ENCODE measurements at regions not wholly inside any gene's neighbourhood (a gene's known extent, or its start where the extent isn't known, plus 50 kb on each side); places are given as distances from the start of the nearest gene placed in this dataset.

- Histone ChIP-seq H3K4me1 (ENCODE audit: insufficient read depth, low read length, poor library complexity, severe bottlenecking) (no peaks in the 10 kb centered on the region), H3K9me3 (ENCODE audit: insufficient read depth, low read depth, low read length) (peaks cover 13% of the 10 kb centered on the region; the same call in 1 of the 2 replicates), H3K9ac (ENCODE audit: low read depth, low read length, poor library complexity, severe bottlenecking) (no peak overlapping the region), H3K27me3 (ENCODE audit: insufficient read depth, low read length, poor library complexity, severe bottlenecking) (no peaks in the 10 kb centered on the region), H3K4me3 (ENCODE audit: low read length, poor library complexity, severe bottlenecking) (no peak overlapping the region), H3K36me3 (ENCODE audit: insufficient read depth, low read length) (no peaks in the 10 kb centered on the region), H3K79me2 (ENCODE audit: insufficient read depth, low read length) (no peaks in the 10 kb centered on the region), H3F3A (ENCODE audit: low read depth) (no peaks in the 10 kb centered on the region), H2AFZ (ENCODE audit: low read length) (no peak overlapping the region), H3K4me2 (ENCODE audit: low read depth, low read length, poor library complexity, severe bottlenecking) (no peak overlapping the region), H4K20me1 (ENCODE audit: insufficient read depth, low read length, poor library complexity, severe bottlenecking) (no peaks in the 10 kb centered on the region), H3K9me2 (replicated peaks; ENCODE audit: low read depth, low read length) (no peaks in the 10 kb centered on the region)
- TF ChIP-seq, protein P1, sequence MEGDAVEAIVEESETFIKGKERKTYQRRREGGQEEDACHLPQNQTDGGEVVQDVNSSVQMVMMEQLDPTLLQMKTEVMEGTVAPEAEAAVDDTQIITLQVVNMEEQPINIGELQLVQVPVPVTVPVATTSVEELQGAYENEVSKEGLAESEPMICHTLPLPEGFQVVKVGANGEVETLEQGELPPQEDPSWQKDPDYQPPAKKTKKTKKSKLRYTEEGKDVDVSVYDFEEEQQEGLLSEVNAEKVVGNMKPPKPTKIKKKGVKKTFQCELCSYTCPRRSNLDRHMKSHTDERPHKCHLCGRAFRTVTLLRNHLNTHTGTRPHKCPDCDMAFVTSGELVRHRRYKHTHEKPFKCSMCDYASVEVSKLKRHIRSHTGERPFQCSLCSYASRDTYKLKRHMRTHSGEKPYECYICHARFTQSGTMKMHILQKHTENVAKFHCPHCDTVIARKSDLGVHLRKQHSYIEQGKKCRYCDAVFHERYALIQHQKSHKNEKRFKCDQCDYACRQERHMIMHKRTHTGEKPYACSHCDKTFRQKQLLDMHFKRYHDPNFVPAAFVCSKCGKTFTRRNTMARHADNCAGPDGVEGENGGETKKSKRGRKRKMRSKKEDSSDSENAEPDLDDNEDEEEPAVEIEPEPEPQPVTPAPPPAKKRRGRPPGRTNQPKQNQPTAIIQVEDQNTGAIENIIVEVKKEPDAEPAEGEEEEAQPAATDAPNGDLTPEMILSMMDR (conservative IDR thresholded peaks at IDR 0.05; ENCODE audit: low read length) = no peak
- TF ChIP-seq EZH2phosphoT487 (IDR thresholded peaks at IDR 0.05; ENCODE audit: borderline replicate concordance) = no peak
Measured at GRCh38 chr13:111575719-111576118, 255.3 kb downstream of the TEX29 start.

GRCh38 chr13:111577208-111577828 lies 256.9 kb downstream of the TEX29 start:
- no peaks in the 10 kb centered on the region for H3K27me3 ChIP-seq (ENCODE audit: insufficient read depth, low read length, poor library complexity, severe bottlenecking)

DNA sequence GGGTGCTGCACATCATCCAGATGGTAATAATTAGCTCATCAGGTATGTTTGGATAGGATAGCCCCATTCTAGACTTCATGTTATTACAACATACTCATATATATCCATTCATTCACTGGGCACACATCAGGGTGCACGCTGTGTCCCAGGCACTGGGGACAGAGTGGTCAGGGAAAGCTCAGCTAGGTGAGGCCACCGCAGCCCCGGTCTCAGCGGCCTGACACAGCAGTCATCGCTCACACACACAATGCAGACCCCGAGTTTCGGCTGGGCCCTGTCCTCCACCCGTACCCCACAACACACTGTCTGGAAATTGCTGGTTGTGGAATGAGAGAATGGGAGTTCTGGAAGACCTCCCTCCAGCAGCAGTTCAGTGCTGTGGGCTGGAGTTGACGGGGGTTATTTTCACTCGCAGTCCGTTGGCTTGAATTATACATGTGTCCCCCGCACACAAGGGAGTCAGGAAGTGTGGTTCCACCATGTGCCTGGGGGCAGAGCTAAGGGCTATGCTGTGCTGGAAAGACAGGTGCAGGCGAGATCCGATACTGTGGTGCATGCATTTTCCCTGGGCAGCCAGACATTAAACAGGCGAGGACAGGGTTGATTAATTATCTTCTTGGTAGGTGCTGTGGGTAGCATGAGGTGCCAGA lies 257.6 kb downstream of the TEX29 start:
- no peak for TF ChIP-seq EZH2phosphoT487 (IDR thresholded peaks at IDR 0.05; ENCODE audit: borderline replicate concordance)
- TF ChIP-seq, protein P1 (conservative IDR thresholded peaks at IDR 0.05; ENCODE audit: low read length) = no peak
- Histone ChIP-seq H3K36me3 (ENCODE audit: insufficient read depth, low read length) (no peaks in the 10 kb centered on the region), H3K9me3 (ENCODE audit: insufficient read depth, low read depth, low read length) (peaks cover 13% of the 10 kb centered on the region; the same call in 1 of the 2 replicates), H3K4me3 (ENCODE audit: low read length, poor library complexity, severe bottlenecking) (no peak overlapping the region), H3K79me2 (ENCODE audit: insufficient read depth, low read length) (no peaks in the 10 kb centered on the region), H4K20me1 (ENCODE audit: insufficient read depth, low read length, poor library complexity, severe bottlenecking) (no peaks in the 10 kb centered on the region), H3K9ac (ENCODE audit: low read depth, low read length, poor library complexity, severe bottlenecking) (no peak overlapping the region), H3K4me2 (ENCODE audit: low read depth, low read length, poor library complexity, severe bottlenecking) (no peak overlapping the region), H3F3A (ENCODE audit: low read depth) (no peaks in the 10 kb centered on the region), H2AFZ (ENCODE audit: low read length) (no peak overlapping the region), H3K27me3 (ENCODE audit: insufficient read depth, low read length, poor library complexity, severe bottlenecking) (no peaks in the 10 kb centered on the region), H3K4me1 (ENCODE audit: insufficient read depth, low read length, poor library complexity, severe bottlenecking) (no peaks in the 10 kb centered on the region), H3K9me2 (replicated peaks; ENCODE audit: low read depth, low read length) (no peaks in the 10 kb centered on the region)

More at GRCh38 chr13:111577208-111577828, 256.9 kb downstream of the TEX29 start:
- H2AFZ ChIP-seq (ENCODE audit: low read length) = no peak overlapping the region
- H3K36me3 ChIP-seq (ENCODE audit: insufficient read depth, low read length) = no peaks in the 10 kb centered on the region
- H3K9me3 ChIP-seq (ENCODE audit: insufficient read depth, low read depth, low read length) = peaks cover 13% of the 10 kb centered on the region; the same call in 1 of the 2 replicates
- H3K9ac ChIP-seq (ENCODE audit: low read depth, low read length, poor library complexity, severe bottlenecking) = no peak overlapping the region
- H4K20me1 ChIP-seq (ENCODE audit: insufficient read depth, low read length, poor library complexity, severe bottlenecking) = no peaks in the 10 kb centered on the region
- H3K4me1 ChIP-seq (ENCODE audit: insufficient read depth, low read length, poor library complexity, severe bottlenecking) = no peaks in the 10 kb centered on the region
- H3K4me2 ChIP-seq (ENCODE audit: low read depth, low read length, poor library complexity, severe bottlenecking) = no peak overlapping the region
- no peak overlapping the region for H3K4me3 ChIP-seq (ENCODE audit: low read length, poor library complexity, severe bottlenecking)
- no peaks in the 10 kb centered on the region for H3F3A ChIP-seq (ENCODE audit: low read depth)
- H3K9me2 ChIP-seq (replicated peaks; ENCODE audit: low read depth, low read length) = no peaks in the 10 kb centered on the region
- no peak for TF ChIP-seq EZH2phosphoT487 (IDR thresholded peaks at IDR 0.05; ENCODE audit: borderline replicate concordance)
- TF ChIP-seq, protein P1 (conservative IDR thresholded peaks at IDR 0.05; ENCODE audit: low read length) = no peak
- no peaks in the 10 kb centered on the region for H3K79me2 ChIP-seq (ENCODE audit: insufficient read depth, low read length)

Measured in Loucy (cell line).